22Rv1 (cell line): ENCODE measurements at regions not wholly inside any gene's neighbourhood (a gene's known extent, or its start where the extent isn't known, plus 50 kb on each side); places are given as distances from the start of the nearest gene placed in this dataset.

Source experiments
- H3K27ac ChIP-seq: fragments of 450-650 bp; 2 replicates; pipeline ENCODE4 v1.5.1; 2017
- ZFX ChIP-seq: fragments of 450-650 bp; IDR thresholded peaks from 2 replicates; pipeline ENCODE4 v1.6.1; 2017; ENCODE audit warnings: antibody characterized with exemption, borderline replicate concordance
- TF ChIP-seq, protein P1 (sequence below): fragments of 450-650 bp; IDR thresholded peaks from 2 replicates; pipeline ENCODE4 v1.5.1; 2017; ENCODE audit warnings: mild to moderate bottlenecking

GRCh38 chr22:27149921-27150543, 492.6 kb downstream of the MIAT start:
- TF ChIP-seq, protein P1, sequence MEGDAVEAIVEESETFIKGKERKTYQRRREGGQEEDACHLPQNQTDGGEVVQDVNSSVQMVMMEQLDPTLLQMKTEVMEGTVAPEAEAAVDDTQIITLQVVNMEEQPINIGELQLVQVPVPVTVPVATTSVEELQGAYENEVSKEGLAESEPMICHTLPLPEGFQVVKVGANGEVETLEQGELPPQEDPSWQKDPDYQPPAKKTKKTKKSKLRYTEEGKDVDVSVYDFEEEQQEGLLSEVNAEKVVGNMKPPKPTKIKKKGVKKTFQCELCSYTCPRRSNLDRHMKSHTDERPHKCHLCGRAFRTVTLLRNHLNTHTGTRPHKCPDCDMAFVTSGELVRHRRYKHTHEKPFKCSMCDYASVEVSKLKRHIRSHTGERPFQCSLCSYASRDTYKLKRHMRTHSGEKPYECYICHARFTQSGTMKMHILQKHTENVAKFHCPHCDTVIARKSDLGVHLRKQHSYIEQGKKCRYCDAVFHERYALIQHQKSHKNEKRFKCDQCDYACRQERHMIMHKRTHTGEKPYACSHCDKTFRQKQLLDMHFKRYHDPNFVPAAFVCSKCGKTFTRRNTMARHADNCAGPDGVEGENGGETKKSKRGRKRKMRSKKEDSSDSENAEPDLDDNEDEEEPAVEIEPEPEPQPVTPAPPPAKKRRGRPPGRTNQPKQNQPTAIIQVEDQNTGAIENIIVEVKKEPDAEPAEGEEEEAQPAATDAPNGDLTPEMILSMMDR: no peak
- no peak for TF ChIP-seq ZFX
- no peak overlapping the region for H3K27ac ChIP-seq

DNA sequence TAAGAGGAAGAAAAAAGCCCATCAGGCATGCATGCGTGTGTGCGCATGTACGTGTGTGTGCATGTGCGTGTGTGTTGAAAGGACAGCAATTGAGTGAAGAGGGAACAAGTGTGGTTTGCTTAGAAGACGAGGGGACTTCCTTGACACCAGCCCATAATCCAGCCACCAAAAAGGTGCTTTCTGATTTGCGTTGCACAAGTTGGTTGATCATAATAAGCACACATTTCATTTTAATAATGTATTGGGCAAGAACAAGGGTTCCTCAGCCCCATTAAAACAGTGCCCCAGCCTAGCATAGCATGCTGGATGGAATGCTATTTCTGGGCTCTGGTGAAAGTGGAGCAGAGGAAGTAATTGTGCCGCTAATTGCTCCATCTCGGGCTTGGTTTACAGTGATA, 493.2 kb downstream of the MIAT start:
- TF ChIP-seq ZFX: no peak
- TF ChIP-seq, protein P1: no peak
- no peak overlapping the region for H3K27ac ChIP-seq

GRCh38 chr22:27151407-27151806, 494.0 kb downstream of the MIAT start:
- TF ChIP-seq ZFX: no peak
- TF ChIP-seq, protein P1: no peak
- no peak overlapping the region for H3K27ac ChIP-seq

- H3K27ac ChIP-seq: no peak overlapping the region
- no peak for TF ChIP-seq ZFX
- TF ChIP-seq, protein P1: no peak
Measured at GRCh38 chr22:27152033-27152432, 494.6 kb downstream of the MIAT start.

DNA sequence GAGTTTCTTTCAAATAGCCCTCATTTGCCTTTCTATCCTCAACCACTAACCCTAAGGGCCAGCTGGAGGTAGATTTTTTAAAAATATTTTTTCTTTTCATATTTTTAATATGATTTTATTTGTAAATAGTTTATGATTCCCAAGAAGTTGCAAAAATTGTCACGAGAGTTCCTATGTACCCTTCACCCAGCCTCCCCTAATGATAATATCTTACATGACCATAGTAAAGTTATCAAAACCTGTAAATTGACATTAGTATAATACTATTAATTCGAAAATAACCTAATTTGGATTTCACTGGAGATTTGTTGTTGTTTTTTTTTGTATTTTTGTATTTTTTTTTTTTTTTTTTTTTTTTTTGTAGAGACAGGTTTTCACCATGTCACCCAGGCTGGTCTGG, 495.5 kb downstream of the MIAT start:
- no peak for TF ChIP-seq ZFX
- TF ChIP-seq, protein P1: no peak
- no peak overlapping the region for H3K27ac ChIP-seq

DNA sequence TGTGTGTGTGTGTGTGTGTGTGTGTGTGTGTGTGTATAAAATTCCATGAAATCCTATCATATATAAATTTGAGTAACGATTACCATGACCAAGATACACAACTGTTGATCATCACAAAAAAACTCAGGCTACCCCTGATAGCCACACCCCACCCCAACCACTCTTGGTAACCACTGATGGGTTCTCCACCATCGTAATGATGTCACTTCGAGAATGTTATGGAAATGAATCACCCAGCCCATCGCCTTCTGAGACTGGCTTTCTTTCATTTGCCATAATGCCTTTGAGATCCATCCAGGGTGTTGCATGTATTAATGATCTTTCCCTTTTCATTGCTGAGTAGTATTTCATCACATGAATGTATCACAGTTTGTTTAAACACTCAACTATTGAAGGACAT, 496.0 kb downstream of the MIAT start:
- TF ChIP-seq, protein P1: no peak
- TF ChIP-seq ZFX: no peak
- no peak overlapping the region for H3K27ac ChIP-seq

- no peak overlapping the region for H3K27ac ChIP-seq
- TF ChIP-seq ZFX: no peak
Measured at GRCh38 chr22:27154717-27155116, 497.3 kb downstream of the MIAT start.
